HG02763 (cell line): ENCODE measurements at regions not wholly inside any gene's neighbourhood (a gene's known extent, or its start where the extent isn't known, plus 50 kb on each side); places are given as distances from the start of the nearest gene placed in this dataset.

ENCODE experiments used
- ATAC-seq: cut with Tn5 transposase; IDR thresholded peaks from one replicate; pipeline ENCODE4 v1.9.1; 2021; ENCODE audit warnings: mild to moderate bottlenecking, moderate library complexity; ENCODE audit not compliant: unreplicated experiment

- no peak for ATAC-seq
Measured at GRCh38 chr7:12881712-12882111, 194.3 kb downstream of the ARL4A start.

DNA sequence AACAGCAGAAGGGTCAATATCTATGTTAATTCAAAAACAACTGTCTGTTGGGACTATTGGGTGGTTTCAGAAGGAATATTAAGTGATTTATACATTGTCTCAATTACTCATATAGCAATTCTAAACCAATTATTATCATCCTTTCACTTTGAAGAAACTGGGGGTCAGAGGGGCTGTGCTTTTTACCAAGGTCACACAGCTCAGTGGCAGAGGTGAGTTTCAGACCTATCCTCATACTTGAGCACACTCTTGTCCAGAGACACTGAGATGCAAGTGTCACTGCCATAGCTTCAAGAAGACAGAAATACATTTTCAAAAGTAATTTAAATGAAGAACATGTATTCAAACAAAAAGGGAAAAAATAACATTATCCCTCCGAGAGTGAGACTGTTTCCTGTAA is 195.3 kb downstream of the ARL4A start:
- no peak for ATAC-seq

DNA sequence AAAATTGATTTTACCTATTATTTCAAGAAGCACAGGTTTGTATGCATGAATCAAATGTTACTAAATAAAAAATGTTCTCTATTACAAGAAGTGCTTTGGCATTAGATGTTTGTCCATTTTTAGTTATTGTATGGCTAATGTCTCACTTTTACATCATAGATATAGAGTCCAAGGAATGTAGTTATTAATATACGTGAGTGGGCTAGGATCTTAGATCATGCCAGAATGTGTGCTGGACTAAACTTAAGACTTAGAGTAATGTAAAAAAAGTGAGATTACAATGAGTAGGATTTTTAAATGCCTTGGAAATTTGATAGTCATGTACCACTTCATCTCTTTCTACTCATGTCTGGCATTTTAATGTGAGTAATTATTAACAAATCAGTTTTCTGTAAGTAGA is 196.6 kb downstream of the ARL4A start:
- ATAC-seq, result no peak

DNA sequence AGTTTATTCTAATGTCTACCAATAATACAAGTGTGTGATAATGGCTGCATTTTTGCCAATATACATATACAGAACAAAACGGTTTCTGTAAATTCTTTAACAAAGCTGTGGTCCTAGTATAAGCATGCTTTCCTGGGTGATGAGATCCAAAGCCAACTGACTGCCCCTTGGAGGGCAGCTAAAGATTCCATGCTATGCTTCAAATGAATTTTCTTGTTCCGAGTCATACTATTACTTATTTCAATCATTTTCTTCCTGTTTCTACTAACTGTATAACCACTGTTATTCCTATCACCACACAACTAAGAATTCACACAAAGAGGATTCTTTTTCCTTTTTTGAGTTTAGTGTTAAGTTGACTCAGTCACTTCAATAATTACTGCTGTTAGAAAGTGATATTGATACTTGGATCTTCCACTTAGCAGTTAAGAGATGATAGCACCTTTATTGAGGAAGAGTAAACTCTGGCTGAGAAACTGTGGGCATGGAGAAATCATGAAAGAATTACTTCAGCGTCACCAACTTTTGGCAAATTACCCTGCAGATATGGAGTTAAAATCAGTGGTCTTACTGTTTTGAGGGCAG is 197.5 kb downstream of the ARL4A start:
- no peak for ATAC-seq

- ATAC-seq, result no peak
Measured at GRCh38 chr7:12888717-12889116, 201.3 kb downstream of the ARL4A start.

DNA sequence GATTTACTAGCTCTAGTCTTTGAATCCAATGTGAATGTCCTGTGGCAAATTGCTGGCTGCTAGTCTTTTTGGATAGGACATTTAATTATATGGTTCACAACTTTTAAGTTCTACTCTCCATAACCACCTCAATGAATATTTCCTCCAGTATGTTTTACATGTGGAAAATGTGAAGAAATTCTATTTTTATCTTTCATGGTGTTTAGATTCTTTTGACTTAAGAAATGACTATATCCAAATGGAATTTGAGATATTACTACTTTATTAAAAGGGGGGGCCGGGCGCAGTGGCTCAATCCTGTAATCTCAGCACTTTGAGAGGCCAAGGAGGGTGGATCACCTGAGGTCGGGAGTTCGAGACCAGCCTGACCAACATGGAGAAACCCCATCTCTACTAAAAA is 202.0 kb downstream of the ARL4A start:
- ATAC-seq, result no peak

DNA sequence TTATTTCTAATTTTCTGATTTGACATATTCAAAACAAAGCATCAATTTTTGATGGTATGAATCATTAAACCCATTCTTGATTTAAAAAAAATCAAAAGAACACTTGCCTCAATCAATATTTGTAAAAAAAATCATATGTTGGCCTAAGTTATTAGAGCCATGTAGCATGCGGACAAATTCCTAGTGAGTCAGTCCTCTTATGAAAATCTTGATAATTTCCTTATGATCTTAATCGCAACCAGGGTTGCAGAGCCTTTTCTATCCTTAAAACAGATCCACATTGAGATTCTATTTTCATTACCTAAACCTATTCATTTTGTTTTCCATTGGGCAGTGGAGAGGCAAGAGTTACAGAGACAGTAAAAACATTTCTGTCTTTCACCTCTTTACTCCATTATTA is 203.2 kb downstream of the ARL4A start:
- no peak for ATAC-seq

DNA sequence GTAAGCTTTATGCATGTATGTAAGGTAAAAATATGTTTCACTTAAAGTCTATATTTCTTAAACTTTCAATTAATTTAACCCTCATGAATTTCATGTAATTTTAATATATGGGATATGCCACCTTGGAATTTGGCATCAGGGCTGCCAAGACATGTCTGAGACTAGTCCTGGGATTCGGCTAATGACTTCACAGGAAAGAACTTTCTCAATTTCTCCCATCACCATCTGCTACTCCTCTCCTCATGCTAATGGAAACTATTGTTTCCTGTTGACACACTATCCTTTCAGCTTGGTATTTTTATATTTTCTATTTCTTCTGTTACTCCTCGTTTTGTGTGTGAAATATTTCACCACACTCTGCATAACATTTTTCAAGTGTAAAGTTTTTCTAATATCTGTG is 205.9 kb downstream of the ARL4A start:
- ATAC-seq, result no peak

GRCh38 chr7:12895296-12895695 is 207.9 kb downstream of the ARL4A start:
- ATAC-seq, result no peak

DNA sequence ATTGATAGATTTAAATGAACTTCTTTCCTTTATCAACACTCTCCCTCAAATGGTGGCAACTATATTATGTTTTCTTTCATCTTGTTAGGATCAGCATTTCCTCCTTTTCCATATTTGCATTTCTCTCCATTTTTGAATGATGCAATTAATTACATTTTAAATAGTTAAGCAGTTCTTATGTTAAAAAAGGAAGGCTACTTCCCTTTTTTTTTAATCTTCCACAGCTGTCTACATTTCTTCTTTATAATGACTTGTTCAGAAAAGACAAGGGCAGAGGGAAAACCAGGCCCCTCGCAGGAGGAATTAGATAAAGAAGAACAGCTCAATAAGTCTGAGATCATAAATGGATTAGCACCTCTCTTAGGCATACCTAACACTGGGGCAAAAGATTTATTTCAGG is 208.9 kb downstream of the ARL4A start:
- no peak for ATAC-seq

GRCh38 chr7:12898004-12898403 is 210.6 kb downstream of the ARL4A start:
- ATAC-seq, result no peak

GRCh38 chr7:12898620-12899019 is 211.2 kb downstream of the ARL4A start:
- no peak for ATAC-seq

GRCh38 chr7:12905671-12906070 is 218.2 kb downstream of the ARL4A start:
- no peak for ATAC-seq

GRCh38 chr7:12907774-12908173 is 220.3 kb downstream of the ARL4A start:
- ATAC-seq, result no peak

DNA sequence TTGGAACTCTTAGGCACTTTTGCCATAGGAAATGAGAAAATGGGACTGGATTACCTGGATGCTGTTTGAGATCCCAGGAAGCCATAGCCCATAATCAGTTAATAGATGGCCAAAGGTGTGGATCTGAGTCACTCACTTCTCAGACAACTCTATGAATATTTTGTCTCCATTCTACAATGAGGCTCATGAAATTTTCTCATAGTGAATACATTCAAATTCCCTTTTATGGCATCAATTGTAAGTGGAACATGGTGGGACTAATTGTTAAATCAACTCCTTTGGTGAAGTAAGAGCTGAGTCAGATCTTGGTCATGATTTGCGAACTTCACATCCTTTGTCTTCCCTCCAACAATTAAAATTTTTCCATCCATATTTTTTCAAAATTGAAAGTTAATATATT is 222.1 kb downstream of the ARL4A start:
- no peak for ATAC-seq

- ATAC-seq, result no peak
Measured at GRCh38 chr7:12911053-12911452, 223.6 kb downstream of the ARL4A start.

DNA sequence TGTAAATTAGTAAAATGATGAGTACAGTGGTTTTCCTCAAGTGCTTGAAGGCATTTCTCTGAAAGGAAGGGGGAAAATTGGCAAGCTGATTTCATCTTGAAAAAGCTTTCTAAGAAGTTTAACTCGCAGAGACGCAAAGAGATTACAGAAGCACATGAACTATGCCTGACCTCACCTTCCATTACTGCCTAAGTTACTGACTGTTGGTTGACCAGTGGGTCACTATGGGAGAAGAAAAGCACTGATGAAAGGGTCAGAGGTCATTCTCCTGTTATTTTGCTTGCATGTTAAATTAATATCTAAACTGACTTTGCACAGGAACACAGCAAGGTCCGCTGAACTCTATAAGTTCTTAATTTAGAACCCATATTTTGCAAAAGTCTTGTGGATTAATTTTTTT is 225.6 kb downstream of the ARL4A start:
- ATAC-seq, result no peak

DNA sequence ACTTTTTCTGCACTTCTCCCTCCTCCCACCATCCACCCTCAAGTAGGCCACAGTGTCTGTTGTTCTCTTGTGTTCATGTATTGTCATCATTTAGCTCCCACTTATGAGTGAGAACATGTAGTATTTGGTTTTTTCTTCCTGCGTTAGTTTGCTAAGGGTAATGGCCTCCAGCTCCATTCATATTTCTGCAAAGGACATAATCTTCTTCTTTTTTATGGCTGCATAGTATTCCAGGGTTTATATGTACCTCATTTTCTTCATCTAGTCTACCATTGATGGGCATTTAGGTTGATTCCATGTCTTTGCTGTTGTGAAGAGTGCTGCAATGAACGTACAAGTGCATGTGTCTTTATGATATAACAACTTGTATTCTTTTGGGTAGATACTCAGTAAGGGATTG is 230.4 kb downstream of the ARL4A start:
- no peak for ATAC-seq

DNA sequence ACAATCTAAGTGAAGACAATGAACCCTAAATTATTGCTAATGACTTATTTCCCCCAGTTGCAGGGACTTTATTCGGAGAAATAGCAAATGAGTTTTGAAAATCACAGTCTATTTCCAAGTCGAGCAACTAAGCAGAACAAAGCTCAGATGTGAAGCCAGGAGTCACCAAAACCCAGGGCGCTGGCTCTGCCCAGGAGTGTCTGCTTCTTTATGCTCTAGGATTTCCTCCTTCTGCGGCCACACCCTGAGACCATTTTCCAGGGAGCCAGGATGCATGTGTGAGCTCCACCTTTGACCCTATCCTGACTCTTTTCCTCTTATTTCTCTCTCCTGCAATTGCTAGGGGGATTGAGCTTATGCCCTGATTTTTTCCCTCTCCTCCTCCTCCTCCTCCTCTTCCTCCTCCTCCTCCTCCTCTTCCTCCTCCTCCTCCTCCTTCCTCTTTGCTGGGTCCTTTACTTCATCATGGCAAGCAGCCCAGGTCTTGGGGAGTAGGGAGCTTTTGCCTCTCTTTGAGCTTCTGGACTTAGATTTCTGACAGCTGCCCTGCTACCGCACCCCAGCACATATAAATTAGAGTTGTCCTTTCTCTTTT is 234.4 kb downstream of the ARL4A start:
- ATAC-seq, result no peak

GRCh38 chr7:12923971-12924370 is 236.5 kb downstream of the ARL4A start:
- ATAC-seq, result no peak

DNA sequence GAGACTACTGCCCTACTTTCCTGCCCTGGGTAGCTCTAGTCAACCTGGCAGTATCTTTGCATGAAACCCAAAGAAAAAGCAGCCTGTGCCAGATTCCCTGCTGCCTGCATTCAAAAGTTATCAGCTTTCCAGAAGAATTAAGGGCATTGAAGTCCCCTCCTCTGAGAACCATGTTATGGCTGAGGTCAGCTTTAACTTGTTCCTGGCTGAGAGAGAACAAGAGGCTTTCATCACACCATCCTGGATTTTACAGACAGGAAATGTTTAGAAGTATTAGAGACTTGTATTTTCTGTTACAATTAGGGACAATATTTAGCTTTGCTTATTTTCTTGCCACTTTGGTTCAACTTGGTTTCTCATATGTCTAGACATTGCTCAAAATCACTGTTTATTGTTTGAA is 238.8 kb downstream of the ARL4A start:
- no peak for ATAC-seq

DNA sequence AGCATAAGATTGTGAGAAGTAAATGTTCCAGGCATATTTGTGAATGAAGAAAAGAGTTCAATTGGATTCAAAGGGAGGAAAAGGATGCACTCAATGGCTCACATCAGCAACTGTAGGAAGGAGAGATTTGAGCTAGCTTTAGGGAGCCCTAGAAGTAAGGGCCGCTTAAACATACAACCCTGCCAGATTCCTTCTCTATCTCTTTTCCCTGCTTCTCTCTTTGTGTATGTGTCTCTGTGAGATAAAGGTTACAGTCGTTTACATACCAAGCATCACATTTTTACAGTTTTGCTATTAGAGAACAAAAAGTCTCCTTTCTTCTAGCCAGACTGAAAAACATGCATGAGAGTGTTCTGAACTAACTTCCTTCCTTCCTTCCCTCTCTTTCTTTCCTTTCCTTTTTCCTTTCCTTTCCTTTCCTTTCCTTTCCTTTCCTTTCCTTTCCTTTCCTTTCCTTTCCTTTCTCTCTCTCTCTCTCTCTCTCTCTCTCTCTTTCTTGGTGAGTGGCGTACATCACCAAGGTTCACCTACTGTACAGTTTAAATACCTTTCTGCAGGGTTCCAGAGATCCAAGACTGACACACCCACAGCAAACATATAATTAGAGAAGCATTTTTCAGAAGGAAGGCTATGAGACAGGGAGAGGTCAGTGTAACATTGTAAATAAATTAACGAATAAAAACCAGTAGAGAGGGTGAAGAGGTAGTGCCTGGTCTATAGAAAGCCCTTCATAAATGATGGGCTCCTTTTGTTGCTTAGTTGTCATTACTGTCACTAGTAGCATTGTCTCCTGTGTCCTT is 240.4 kb downstream of the ARL4A start:
- no peak for ATAC-seq
